ENCODE measurements at regions not wholly inside any gene's neighbourhood (a gene's known extent, or its start where the extent isn't known, plus 50 kb on each side); places are given as distances from the start of the nearest gene placed in this dataset.

GRCh38 chr6:139457476-139457875 is 83.0 kb upstream of the CITED2 start:
- TF ChIP-seq CTCF (IDR thresholded peaks at IDR 0.05; ENCODE audit: control extremely low read depth, extremely low read depth, low read depth, missing control alignments), result no peak
- POLR2A ChIA-PET, result no interaction called here
- DNase-seq (ENCODE audit: extremely low spot score), result no peak
- CTCF ChIA-PET, result no interaction called here

GRCh38 chr6:139452148-139452876 is 77.9 kb upstream of the CITED2 start:
- POLR2A ChIA-PET, result no interaction called here

GRCh38 chr6:139449611-139450000 is 75.2 kb upstream of the CITED2 start:
- CTCF ChIA-PET, result no interaction called here
- POLR2A ChIA-PET, result interaction anchor here (1.6 kb wide), 1 partner anchor 75 kb away, joined by 4 read pairs; the partner anchor contains the start of gene CITED2
- no peak for DNase-seq (ENCODE audit: extremely low spot score)
- no peak for TF ChIP-seq CTCF (IDR thresholded peaks at IDR 0.05; ENCODE audit: control extremely low read depth, extremely low read depth, low read depth, missing control alignments)

More at GRCh38 chr6:139452148-139452876, 77.9 kb upstream of the CITED2 start:
- CTCF ChIA-PET, result no interaction called here
- no peak for TF ChIP-seq CTCF (IDR thresholded peaks at IDR 0.05; ENCODE audit: control extremely low read depth, extremely low read depth, low read depth, missing control alignments)
- DNase-seq (ENCODE audit: extremely low spot score), result no peak

- no peak for DNase-seq (ENCODE audit: extremely low spot score)
- ChIA-PET CTCF (interaction anchor here (1.7 kb wide), 1 partner anchor 22 kb away, joined by 3 read pairs; no protein-coding TSS in a partner anchor), POLR2A (interaction anchor here (1.6 kb wide), 1 partner anchor 75 kb away, joined by 4 read pairs; the partner anchor contains the start of gene CITED2)
- TF ChIP-seq CTCF (IDR thresholded peaks at IDR 0.05; ENCODE audit: control extremely low read depth, extremely low read depth, low read depth, missing control alignments), result no peak
These were observed 74.7 kb upstream of the CITED2 start for GRCh38 chr6:139448998-139449610.

- no peak for TF ChIP-seq CTCF (IDR thresholded peaks at IDR 0.05; ENCODE audit: control extremely low read depth, extremely low read depth, low read depth, missing control alignments)
- POLR2A ChIA-PET, result interaction anchor here (1.6 kb wide), 1 partner anchor 74 kb away, joined by 4 read pairs; the partner anchor contains the start of gene CITED2
- CTCF ChIA-PET, result interaction anchor here (1.7 kb wide), 1 partner anchor 21 kb away, joined by 3 read pairs; no protein-coding TSS in a partner anchor
- DNase-seq (ENCODE audit: extremely low spot score), result peak; percentile 44
These were observed 73.7 kb upstream of the CITED2 start for GRCh38 chr6:139448051-139448649.

GRCh38 chr6:139447656-139447975 is 73.2 kb upstream of the CITED2 start:
- TF ChIP-seq CTCF (IDR thresholded peaks at IDR 0.05; ENCODE audit: control extremely low read depth, extremely low read depth, low read depth, missing control alignments), result no peak
- DNase-seq (ENCODE audit: extremely low spot score), result no peak
- CTCF ChIA-PET, result interaction anchor here (1.7 kb wide), 1 partner anchor 21 kb away, joined by 3 read pairs; no protein-coding TSS in a partner anchor
- POLR2A ChIA-PET, result no interaction called here
